ENCODE measurements at regions not wholly inside any gene's neighbourhood (a gene's known extent, or its start where the extent isn't known, plus 50 kb on each side); places are given as distances from the start of the nearest gene placed in this dataset.

DNA sequence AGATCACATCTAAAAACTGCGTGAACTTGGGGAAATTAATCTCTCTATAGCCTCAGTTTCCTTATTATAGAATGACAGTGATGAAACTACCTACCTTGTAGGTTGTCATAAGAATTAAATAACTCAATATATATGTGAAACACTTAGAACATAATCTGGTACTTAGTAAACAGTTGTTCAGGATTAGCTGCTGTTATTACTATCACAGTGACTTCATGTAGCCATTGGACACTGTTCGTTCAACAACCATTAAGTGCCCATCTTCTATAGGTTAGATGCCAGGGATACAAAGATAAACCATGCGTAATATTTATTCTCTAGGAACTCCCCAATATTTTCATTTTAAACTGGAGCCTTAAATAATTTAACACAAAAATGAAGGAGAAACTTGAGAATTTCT lies 329.0 kb upstream of the PROK2 start (continued):
- TF ChIP-seq SIN3A (conservative IDR thresholded peaks at IDR 0.05 in 1 of 2, IDR thresholded peaks at IDR 0.05 in 1 of 2; ENCODE audit: low read depth in 1 of 2, low read length in 2 of 2) (no peak), NANOG (IDR thresholded peaks at IDR 0.05; ENCODE audit: insufficient read depth, low read depth, low read length, poor library complexity, severe bottlenecking) (no peak), SP4 (IDR thresholded peaks at IDR 0.05; ENCODE audit: low read length) (no peak), KDM1A (IDR thresholded peaks at IDR 0.05; ENCODE audit: borderline replicate concordance, low read length) (no peak), BRCA1 (IDR thresholded peaks at IDR 0.05; ENCODE audit: low read depth, low read length) (no peak), POU5F1 (IDR thresholded peaks at IDR 0.05; ENCODE audit: low read depth, low read length) (no peak), TAF7 (optimal IDR thresholded peaks at IDR 0.05; ENCODE audit: borderline replicate concordance, low read depth, low read length) (no peak), KDM4A (IDR thresholded peaks at IDR 0.05; ENCODE audit: low read depth, low read length, severe bottlenecking) (no peak), NRF1 (IDR thresholded peaks at IDR 0.05; ENCODE audit: low read depth, low read length) (no peak), GABPA (IDR thresholded peaks at IDR 0.05; ENCODE audit: borderline replicate concordance, insufficient read depth, low read length) (no peak), PHF8 (conservative IDR thresholded peaks at IDR 0.05; ENCODE audit: low read depth, low read length) (no peak), HDAC6 (IDR thresholded peaks at IDR 0.05; ENCODE audit: low read depth, low read length) (no peak), EP300 (IDR thresholded peaks at IDR 0.05; ENCODE audit: borderline replicate concordance in 1 of 2, low read depth in 2 of 2, low read length in 2 of 2) (no peak), CTBP2 (IDR thresholded peaks at IDR 0.05; ENCODE audit: borderline replicate concordance, insufficient read depth, insufficient read length, low read length) (no peak), TAF1 (IDR thresholded peaks at IDR 0.05; ENCODE audit: low read depth, low read length) (no peak), RBBP5 (IDR thresholded peaks at IDR 0.05; ENCODE audit: borderline replicate concordance, low read depth, low read length) (no peak), HDAC2 (IDR thresholded peaks at IDR 0.05; ENCODE audit: borderline replicate concordance in 1 of 2, low read depth in 2 of 2, low read length in 2 of 2) (no peak)
- TF ChIP-seq, protein P1, sequence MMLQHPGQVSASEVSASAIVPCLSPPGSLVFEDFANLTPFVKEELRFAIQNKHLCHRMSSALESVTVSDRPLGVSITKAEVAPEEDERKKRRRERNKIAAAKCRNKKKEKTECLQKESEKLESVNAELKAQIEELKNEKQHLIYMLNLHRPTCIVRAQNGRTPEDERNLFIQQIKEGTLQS (IDR thresholded peaks at IDR 0.05; ENCODE audit: insufficient read depth, low read depth, low read length) = no peak
- TF ChIP-seq, protein P2, sequence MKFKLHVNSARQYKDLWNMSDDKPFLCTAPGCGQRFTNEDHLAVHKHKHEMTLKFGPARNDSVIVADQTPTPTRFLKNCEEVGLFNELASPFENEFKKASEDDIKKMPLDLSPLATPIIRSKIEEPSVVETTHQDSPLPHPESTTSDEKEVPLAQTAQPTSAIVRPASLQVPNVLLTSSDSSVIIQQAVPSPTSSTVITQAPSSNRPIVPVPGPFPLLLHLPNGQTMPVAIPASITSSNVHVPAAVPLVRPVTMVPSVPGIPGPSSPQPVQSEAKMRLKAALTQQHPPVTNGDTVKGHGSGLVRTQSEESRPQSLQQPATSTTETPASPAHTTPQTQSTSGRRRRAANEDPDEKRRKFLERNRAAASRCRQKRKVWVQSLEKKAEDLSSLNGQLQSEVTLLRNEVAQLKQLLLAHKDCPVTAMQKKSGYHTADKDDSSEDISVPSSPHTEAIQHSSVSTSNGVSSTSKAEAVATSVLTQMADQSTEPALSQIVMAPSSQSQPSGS (IDR thresholded peaks at IDR 0.05; ENCODE audit: low read length) = no peak

All from H1 (cell line).